Nucleus accumbens (tissue), 56 donors: ENCODE measurements at regions not wholly inside any gene's neighbourhood (a gene's known extent, or its start where the extent isn't known, plus 50 kb on each side); places are given as distances from the start of the nearest gene placed in this dataset.

ENCODE experiments used
- DNase-seq, 56 donors: peaks; one replicate each; lab custom pipeline; 2025; lab: John Stamatoyannopoulos, UW

GRCh38 chr2:16508490-16508851 is 157.2 kb downstream of the CYRIA start:
- DNase-seq, result no peak

- peak in 43 of 56 donors; percentile 7 to 60 (median 25) for DNase-seq
Measured at GRCh38 chr2:16507655-16508489, 157.8 kb downstream of the CYRIA start.

- no peak for DNase-seq
Measured at GRCh38 chr2:16506366-16506765, 159.3 kb downstream of the CYRIA start.

GRCh38 chr2:16496426-16497388 is 168.9 kb downstream of the CYRIA start:
- DNase-seq, result no peak

- no peak for DNase-seq
Measured at GRCh38 chr2:16495509-16496208, 170.0 kb downstream of the CYRIA start.

GRCh38 chr2:16494836-16495508 is 170.7 kb downstream of the CYRIA start:
- no peak for DNase-seq

- no peak for DNase-seq
Measured at GRCh38 chr2:16493788-16494187, 171.8 kb downstream of the CYRIA start.

GRCh38 chr2:16487686-16488085 is 177.9 kb downstream of the CYRIA start:
- peak in 3 of 56 donors; percentile 1 to 19 (median 11) for DNase-seq

GRCh38 chr2:16485251-16485650 is 180.4 kb downstream of the CYRIA start:
- DNase-seq, result no peak

GRCh38 chr2:16482460-16482859 is 183.2 kb downstream of the CYRIA start:
- DNase-seq, result no peak

- no peak for DNase-seq
Measured at GRCh38 chr2:16481351-16481750, 184.3 kb downstream of the CYRIA start.

GRCh38 chr2:16479721-16480120 is 185.9 kb downstream of the CYRIA start:
- DNase-seq, result no peak

- no peak for DNase-seq
Measured at GRCh38 chr2:16478434-16479210, 187.0 kb downstream of the CYRIA start.

GRCh38 chr2:16477648-16478047 is 188.0 kb downstream of the CYRIA start:
- no peak for DNase-seq

GRCh38 chr2:16476866-16477265 is 188.8 kb downstream of the CYRIA start:
- no peak for DNase-seq

GRCh38 chr2:16475986-16476567 is 189.6 kb downstream of the CYRIA start:
- no peak for DNase-seq

- peak in 1 of 56 donors; percentile 7 for DNase-seq
Measured at GRCh38 chr2:16475586-16475985, 190.0 kb downstream of the CYRIA start.

GRCh38 chr2:16473575-16473974 is 192.1 kb downstream of the CYRIA start:
- DNase-seq, result no peak

GRCh38 chr2:16470936-16471490 is 194.6 kb downstream of the CYRIA start:
- DNase-seq, result no peak
